ENCODE measurements at regions not wholly inside any gene's neighbourhood (a gene's known extent, or its start where the extent isn't known, plus 50 kb on each side); places are given as distances from the start of the nearest gene placed in this dataset.
"Not testable (repeated sequence)": the region's sequence is repeated elsewhere in the genome, so short reads cannot be mapped to it uniquely, and the experiment has no call there.

DNA sequence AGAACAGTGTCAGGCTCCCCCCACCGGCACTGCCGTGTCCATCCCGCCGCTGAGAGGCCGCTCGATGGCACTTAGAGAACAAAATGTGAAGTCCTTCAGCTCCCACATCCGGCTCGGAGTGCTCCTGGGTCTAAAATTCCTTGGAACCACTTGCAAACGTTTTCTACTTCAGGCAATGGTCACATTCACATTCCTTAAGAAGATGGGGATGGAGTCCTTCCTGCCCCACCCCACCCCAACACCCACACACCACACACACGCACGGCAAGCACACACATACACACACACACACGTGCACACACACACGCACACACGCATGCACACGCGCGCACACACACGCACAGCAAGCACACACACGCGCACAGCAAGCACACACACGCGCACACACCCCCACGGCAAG, 83.4 kb downstream of the SOX1 start:
- DNase-seq, result no peak

- DNase-seq, result no peak
Observed at GRCh38 chr13:112152846-112153245, 85.9 kb downstream of the SOX1 start.

GRCh38 chr13:112153364-112153763, 86.4 kb downstream of the SOX1 start:
- DNase-seq, result no peak

GRCh38 chr13:112153846-112154245, 86.9 kb downstream of the SOX1 start:
- no peak for DNase-seq

GRCh38 chr13:112154301-112155060, 87.5 kb downstream of the SOX1 start:
- no peak for DNase-seq

- no peak for DNase-seq
Observed at GRCh38 chr13:112158961-112159360, 92.0 kb downstream of the SOX1 start.

- no peak for DNase-seq
Observed at GRCh38 chr13:112159575-112160547, 92.9 kb downstream of the SOX1 start.

DNA sequence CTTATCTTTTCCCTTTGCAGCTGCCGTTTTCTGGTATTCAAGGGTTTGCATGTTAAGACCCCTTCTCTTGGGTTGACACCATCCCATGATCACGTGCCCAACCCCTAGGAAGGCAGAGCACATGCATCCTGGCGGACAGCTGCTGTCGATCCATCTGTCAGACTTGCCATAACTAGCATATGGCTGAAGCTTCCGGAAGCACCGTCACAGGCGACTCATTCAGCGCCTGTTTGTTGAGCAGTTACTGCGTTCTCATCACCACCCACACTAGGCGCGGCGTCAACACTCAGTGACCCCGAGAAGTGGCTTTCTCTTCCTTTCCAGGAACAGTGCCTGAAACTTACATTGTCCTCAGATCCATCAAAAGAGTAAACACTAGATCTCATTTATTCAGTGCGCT, 93.6 kb downstream of the SOX1 start:
- no peak for DNase-seq

DNA sequence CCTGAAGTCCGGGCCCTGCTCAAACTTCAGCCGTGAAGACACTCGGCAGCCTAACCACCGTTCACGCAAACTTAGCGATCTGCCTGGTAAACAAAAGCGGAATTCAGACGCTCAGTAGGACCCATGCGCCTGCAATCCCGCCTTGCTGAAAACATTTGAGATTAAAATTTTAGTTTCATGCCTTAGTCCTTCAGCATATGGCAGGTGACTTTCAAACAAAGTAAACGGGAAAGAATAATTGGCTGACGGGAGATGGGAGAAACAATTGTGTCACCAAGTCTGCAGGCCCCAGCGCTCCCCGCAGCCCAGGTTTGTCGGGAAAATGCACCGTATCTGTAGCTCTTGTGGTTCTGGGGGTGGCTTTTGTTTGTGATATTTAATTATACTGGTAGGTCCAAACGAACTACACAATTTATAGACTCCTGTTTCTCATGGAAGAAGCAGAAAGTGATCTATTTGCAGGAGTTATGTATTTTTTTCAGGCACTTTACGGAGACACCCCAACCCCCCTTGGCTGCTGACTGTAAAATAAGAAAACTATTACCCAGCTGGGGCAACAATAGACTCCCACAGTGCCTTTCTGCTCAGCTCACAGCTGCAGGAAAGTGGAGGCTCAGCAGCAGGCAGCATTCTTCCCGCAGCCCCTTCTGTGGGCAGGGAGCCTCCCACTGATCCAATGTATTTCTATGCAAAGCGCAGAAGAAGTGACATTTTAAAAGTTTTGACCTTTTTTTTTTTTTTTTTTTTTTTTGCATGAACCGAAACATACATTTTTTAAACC, 94.8 kb downstream of the SOX1 start:
- DNase-seq, result peak; percentile 87

DNA sequence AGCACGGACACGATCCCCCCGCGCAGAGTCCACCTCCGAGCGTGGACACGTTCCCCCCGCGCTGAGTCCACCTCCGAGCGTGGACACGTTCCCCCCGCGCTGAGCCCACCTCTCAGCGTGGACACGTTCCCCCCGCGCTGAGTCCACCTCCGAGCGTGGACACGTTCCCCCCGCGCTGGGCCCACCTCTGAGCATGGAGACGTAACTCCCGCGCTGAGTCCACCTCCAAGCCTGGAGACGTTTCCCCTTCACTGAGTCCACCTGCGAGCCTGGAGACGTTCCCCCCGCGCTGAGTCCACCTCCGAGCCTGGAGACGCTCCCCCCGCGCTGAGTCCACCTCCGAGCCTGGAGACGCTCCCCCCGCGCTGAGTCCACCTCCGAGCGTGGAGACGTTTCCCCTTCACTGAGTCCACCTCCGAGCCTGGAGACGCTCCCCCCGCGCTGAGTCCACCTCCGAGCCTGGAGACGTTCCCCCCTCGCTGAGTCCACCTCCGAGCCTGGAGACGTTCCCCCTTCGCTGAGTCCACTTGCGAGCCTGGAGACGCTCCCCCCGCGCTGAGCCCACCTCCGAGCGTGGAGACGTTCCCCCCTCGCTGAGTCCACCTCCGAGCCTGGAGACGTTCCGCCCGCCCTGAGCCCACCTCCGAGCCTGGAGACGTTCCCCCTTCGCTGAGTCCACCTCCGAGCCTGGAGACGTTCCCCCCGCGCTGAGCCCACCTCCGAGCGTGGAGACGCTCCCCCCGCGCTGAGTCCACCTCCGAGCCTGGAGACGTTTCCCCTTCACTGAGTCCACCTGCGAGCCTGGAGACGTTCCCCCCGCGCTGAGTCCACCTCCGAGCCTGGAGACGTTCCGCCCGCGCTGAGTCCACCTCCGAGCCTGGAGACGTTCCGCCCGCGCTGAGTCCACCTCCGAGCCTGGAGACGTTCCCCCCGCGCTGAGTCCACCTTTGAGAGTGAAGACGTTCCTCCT, 97.0 kb downstream of the SOX1 start:
- not testable (repeated sequence) for DNase-seq

DNA sequence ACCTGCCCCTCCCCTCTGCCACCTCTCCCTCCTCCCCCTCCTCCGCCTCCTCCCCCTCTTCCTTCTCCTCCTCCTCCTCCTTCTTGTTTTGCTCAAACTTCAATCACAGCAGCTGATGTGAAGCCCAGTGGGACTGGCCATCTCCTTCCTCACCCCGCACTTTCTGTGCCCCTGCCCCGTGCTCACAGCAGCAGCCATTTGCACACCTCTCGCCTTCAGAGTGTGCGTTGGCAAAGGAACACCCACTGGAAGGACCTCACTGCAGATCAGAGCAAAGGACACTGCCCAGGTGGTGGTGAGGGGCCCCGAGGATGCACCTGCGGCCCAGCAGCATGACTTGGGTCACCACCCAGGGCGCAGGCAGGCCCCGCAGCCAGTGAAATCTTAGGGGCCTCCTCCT, 98.8 kb downstream of the SOX1 start:
- DNase-seq, result no peak

DNA sequence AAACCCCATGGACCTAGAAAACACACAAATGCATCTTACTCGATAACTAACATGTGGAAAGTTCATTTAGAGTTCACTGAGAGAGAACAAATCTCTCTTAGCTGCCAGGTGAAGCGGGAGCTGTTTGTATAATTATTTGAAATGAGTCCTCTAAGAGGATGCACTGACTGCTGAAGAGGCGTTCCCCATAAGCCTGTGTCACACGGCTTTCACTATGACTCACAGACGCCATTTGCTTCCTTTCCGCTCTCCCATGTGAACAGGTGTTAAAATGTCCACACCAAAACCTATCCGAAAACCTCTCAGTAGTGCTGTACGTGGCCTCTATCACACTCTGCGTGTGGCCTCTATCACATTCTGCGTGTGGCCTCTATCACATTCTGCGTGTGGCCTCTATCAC, 101.8 kb downstream of the SOX1 start:
- DNase-seq, result no peak

DNA sequence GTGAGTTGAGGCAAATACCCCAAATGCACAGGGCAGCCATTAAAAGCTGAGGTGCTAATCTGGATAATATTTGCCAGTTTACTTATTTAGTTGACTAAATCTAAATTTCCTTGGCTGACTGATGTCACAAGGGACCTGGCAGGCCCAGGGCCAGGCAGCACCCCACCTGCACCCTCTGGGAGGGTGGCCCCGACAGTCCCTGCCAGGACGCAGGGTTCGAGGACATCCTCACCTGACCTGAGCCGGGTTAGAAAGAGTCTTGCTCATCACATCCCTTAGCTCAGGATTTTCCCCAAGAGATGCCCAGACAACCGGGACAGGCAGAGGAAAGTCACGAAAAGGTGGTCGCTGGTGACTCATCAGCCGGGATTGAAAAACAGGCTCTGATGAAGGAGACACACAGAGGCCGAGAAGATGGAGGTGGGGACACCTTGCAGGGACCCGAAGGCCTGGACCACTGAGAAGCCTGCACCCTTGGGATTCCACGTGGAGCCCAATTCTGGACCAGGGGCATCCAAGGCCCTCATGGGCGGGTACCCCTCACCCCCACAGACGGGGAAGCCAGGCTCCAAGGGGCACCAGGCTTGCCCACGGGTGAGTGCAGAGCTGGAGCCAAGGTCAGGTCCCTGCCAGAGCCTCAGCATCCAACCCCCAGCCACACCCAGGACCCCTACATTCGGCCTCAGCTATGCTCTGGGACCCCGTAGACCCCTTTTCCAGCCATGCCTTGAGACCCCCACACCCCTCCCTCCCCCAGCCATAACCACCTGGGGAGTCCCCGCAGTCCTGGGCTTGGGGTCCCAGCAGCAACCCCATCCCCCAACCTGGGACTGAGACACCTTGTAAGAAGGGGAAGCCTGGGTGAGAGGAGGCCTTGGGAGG, 103.2 kb downstream of the SOX1 start:
- DNase-seq, result no peak

GRCh38 chr13:112170823-112171569, 104.0 kb downstream of the SOX1 start:
- no peak for DNase-seq

- no peak for DNase-seq
Observed at GRCh38 chr13:112171570-112171965, 104.6 kb downstream of the SOX1 start.

DNA sequence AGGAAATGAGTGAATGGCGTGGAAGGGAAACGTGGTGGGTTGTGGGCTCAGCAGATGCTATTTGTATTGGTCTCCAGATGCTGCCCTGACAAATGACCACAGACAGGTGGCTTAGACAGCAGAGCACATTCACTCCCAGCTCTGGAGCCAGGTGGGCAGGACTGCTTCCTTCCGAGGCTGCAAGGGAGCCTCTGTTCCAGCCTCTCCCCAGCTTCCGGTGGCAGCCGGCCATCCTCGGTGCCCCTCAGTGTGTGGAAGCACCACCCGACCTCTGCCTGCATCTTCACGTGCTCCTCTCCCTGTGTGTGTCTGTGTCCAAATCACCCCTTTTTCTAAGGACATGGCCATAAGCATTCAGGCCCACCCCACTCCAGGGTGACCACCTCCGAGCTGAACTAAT, 105.1 kb downstream of the SOX1 start:
- no peak for DNase-seq

DNA sequence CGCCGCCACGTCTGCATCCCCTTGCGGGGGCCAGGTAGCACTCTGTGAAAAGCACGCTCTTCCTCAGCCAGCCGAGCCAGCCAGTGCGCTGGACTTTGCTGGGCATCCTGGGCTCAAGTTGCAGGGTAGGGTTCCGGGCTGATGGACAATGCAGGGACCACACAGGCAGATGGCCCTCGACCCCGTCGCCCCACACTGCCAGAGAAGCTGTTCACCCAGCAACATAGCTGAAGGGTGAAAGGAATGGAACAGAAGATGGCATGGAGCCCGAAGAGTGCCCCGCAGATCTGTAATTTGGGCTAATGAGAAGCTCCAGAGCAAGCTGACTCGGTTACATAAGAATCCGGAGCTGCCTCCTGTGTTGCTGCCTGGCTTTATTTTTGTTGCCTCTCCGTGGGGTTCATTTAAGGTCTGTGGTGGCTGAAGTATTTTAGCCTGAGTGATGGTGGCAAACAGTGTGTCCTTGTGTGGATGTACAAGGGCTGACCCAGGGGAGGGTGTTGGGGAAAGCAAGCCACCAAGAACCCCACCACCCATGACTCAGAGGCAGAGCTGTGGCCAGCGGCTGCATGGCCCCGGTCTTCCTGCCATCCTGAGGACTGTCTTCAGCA, 105.8 kb downstream of the SOX1 start:
- no peak for DNase-seq

- DNase-seq, result no peak
Observed at GRCh38 chr13:112174476-112175110, 107.6 kb downstream of the SOX1 start.

Data from NCI-H146 (cell line).